HG02852 (cell line): ENCODE measurements at regions not wholly inside any gene's neighbourhood (a gene's known extent, or its start where the extent isn't known, plus 50 kb on each side); places are given as distances from the start of the nearest gene placed in this dataset.
"Not testable (repeated sequence)": the region's sequence is repeated elsewhere in the genome, so short reads cannot be mapped to it uniquely, and the experiment has no call there.

Source experiments
- ATAC-seq: cut with Tn5 transposase; IDR thresholded peaks from one replicate; pipeline ENCODE4 v1.9.1; 2021; ENCODE audit warnings: mild to moderate bottlenecking, moderate library complexity; ENCODE audit not compliant: unreplicated experiment

- ATAC-seq: no peak
Measured at GRCh38 chr10:76621886-76622620, 1015.6 kb downstream of the KCNMA1 start.

GRCh38 chr10:76618641-76619040 lies 1019.0 kb downstream of the KCNMA1 start:
- ATAC-seq: no peak

- ATAC-seq: no peak
Measured at GRCh38 chr10:76618171-76618570, 1019.4 kb downstream of the KCNMA1 start.

GRCh38 chr10:76616666-76617065 lies 1020.9 kb downstream of the KCNMA1 start:
- not testable (repeated sequence) for ATAC-seq

- ATAC-seq: no peak
Measured at GRCh38 chr10:76615049-76615448, 1022.6 kb downstream of the KCNMA1 start.
